ENCODE measurements at regions not wholly inside any gene's neighbourhood (a gene's known extent, or its start where the extent isn't known, plus 50 kb on each side); places are given as distances from the start of the nearest gene placed in this dataset.

DNA sequence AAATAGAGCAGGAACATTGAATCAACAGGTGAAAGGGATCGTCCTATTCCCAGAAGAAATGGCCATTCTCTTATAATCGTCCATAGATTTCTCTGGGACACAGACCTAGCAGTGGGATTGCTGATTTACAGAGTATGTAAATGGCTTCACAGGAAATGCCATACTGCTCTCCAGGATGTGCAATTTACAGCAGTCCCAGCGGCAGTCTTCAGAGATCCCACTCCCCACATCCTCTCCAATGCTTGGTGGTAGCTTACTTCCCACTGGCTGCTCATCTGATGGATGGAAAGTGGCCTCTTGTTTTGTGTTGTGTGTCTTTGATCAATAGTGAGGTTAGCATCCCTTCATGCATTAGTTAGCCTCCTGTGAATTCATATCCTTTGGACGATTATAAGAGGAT, 58.1 kb upstream of the PRMT8 start:
- H3K27ac Mint-ChIP-seq = no peak overlapping the region
- peaks cover 7 to 14% of the 10 kb centered on the region in 2 donors for H3K9me3 Mint-ChIP-seq
- ATAC-seq (no peak), DNase-seq (ENCODE audit: low spot score in 2 of 2) (no peak)
- H3K36me3 Mint-ChIP-seq = peaks cover 9 to 26% of the 10 kb centered on the region in 2 donors

DNA sequence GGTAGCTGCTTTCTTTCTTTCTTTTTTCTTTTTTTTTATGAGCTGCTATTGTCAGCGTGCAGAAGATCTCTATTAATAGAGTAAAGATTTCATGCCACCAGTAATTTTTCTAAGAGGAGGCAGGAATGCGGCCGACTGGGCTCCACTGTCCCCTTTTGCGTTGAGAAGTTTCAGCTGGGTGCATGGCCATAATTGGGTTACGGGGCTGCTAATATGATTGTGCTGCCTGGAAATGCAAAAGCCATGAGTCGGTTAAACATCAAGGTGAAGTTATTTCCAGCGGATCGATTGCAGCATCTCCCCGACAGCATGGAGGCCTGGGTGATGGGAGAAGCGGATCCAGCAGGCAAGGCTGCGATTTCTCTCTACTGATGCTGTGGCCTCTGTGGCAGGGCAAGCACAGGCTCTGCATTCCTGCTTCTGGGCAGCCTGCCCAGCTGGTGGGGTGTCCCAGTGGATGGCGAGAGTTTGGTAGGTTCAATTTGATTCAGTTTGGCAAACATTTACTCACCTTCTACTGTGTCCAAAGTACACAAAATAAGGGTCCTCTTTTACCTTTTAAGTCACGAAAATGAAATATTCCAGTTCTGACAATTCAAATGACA, 54.4 kb upstream of the PRMT8 start:
- Mint-ChIP-seq H3K9me3 (peaks cover 0 to 2% of the 10 kb centered on the region in 2 donors), H3K36me3 (peaks cover under 1 to 8% of the 10 kb centered on the region in 2 donors), H3K27ac (no peak overlapping the region)
- DNase-seq (ENCODE audit: low spot score in 2 of 2) (no peak), ATAC-seq (no peak)

DNA sequence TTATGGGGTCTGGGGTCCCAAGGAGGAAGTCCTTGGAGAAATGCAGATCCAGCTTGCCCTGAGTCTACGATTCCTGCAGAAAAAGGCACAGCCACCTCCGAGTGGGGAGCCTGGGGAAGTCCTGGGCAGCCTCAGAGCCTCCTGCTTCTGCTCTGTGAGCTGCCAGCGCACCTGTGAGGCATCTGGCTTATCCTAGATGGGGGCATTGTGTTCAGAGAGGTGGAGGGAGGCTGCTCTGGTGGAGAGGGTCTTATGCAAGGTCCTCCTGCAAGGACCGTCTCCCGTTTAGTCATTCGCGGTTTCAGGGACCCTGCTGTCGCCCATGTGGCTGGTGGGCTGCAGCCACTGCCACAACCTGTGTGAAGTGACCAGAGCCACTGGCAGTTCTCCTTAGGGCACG, 53.0 kb upstream of the PRMT8 start:
- Mint-ChIP-seq H3K9me3 (no peaks in the 10 kb centered on the region), H3K36me3 (no peaks in the 10 kb centered on the region), H3K27ac (no peak overlapping the region)
- no peak for ATAC-seq
- no peak for DNase-seq (ENCODE audit: low spot score in 2 of 2)

DNA sequence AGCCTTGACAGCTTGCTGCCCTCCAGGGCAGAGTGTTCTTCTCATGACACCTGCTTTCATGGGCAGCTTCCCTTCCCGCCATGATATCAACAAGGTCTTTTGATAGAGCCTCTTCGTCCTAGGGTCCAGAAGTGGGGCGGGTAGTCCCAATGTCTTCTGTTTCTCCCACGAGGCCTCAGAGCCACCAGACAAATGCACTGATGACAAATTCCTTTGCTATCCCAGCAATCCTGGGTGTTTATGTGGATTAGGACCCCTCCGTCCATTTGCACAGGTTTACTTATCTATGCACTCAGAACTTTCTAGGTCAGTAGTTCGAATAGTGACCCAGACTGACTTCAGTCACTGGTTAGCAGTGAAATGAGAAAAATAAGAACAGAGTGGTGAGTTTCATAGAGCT, 52.6 kb upstream of the PRMT8 start:
- Mint-ChIP-seq H3K9me3 (no peaks in the 10 kb centered on the region), H3K27ac (no peak overlapping the region), H3K36me3 (no peaks in the 10 kb centered on the region)
- DNase-seq (ENCODE audit: low spot score in 2 of 2) (no peak), ATAC-seq (no peak)

Data from activated naive CD4-positive, alpha-beta T cell treated with anti-CD3 and anti-CD28 coated beads, Interleukin-2, amount 50 U/mL, for 72 hours (primary cell).